Fibroblast of the conjunctiva (primary cell): ENCODE measurements at regions not wholly inside any gene's neighbourhood (a gene's known extent, or its start where the extent isn't known, plus 50 kb on each side); places are given as distances from the start of the nearest gene placed in this dataset.

Experiments used
- DNase-seq: peaks from one replicate; pipeline ENCODE4 v3.0.0-alpha.2; 2010; ENCODE audit warnings: low read depth

DNA sequence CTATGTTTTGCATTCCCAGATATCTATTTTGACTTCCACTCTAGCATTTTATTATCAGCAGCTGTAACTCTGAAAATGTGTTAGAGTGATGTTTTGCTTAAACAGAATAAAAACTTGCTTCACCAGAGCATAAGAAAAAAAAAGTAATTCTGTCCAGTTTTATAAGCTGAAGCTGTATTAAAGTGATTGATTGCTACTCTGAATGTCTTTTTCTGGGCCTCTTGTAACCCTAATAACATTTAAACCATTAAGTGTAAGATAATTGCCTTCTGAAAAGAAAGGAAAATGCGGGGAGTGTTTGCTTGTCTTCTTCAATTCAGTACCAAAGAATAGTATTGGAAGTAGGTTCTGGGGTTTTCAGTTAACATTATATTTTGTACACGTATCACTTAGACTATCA, 57.9 kb upstream of the UBE2E1 start:
- DNase-seq = no peak

DNA sequence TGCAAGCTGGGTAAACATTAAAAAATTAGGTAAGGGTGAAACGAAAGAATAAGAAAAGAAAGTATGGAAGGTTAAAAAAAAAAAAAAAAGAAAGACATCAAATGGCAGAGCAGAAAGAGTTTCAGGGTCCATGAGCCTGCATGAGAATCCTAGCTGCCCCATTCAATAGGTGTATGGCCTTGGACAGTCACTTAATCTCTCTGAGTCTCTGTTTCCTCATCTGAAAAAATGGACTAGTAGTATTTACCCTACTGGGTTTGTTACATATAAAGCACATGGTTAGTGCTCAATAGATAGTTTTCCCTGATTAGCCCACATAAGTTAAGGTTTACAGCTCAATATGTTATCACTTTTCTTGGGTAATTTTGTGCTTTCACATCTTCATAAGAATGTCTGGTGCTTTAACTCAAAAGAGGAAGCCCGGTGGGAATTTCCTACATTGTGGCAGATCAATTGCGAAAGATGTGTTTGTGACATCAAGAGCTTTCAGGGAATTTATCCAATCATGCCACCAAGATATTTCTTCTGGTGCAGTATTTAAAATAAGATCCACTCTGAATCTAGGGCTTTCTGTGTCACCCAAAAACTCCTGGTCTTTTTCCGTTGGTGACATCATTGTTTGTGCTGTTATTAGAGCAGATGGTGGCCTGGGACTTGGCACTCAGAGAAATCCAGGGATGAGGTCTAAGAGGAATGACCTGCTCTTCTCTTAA, 57.2 kb upstream of the UBE2E1 start:
- no peak for DNase-seq

DNA sequence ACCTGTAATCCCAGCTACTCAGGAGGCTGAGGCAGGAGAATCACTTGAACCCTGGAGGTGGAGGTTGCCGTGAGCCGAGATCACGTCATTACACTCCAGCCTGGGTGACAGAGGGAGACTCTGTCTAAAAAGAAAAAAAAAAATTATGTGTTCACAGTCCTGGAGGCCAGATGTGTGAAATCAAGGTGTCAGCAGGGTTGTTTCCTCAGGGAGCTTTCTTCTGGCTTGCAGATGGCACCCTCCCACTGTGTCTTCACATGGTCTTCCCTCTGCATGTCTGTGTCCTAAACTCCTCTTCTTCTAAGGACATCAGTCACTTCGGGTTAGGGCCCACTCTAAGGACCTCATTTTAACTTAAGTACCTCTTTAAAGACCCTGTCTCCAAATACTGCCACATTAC, 56.1 kb upstream of the UBE2E1 start:
- DNase-seq = no peak

DNA sequence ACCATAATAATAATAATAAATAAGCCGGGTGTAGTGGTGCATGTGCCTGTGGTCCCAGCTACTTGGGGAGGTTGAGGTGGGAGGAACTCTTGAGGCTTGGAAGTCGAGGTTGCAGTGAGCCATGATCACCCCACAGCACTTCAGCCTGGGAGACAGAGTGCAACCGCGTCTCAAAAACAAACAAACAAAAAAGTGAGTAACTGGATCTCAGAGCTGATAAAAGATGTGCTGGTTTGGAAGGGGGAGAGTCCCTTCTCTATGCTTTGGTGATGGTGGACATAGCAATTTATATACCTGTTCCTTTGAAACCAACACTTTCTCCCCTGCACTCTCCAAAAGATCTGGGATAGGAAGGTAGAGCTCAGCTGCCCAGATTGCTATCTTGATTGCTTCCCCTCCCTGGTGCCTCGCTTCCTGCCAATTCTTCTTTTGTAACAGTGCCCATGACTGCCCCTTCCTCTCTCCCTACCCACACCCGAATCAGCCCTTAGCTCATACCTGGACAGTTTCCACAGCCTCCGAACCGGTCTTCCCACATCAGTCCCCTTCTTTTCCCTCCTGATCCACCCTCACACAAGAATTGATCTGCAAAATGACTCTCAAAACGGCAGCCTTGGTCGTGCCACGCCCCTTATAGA, 55.1 kb upstream of the UBE2E1 start:
- no peak for DNase-seq

DNA sequence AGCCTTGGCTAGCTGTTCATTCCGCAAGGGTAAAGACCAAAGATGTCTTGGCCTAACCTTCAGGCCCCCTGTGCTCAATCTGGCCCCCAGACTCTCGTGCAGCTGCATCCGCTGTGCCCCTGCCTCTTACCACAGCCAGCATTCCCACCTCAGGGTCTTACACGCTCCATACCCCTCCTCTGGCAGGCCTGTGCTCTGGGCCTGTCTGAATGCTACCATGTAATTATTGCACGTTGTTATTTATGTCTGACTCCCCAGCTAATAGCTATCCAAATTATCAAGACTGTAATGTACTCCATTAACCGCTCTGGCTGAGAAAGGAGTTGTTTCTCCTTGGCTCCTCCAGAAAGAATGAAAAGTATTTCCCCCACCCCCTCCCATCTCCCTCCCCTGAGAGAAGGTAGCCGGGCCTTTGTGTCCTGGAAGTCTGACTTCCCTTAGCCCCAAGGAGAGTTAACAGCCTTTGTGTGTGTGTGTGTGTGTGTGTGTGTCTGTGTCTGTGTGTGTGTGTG, 54.5 kb upstream of the UBE2E1 start:
- DNase-seq = no peak

DNA sequence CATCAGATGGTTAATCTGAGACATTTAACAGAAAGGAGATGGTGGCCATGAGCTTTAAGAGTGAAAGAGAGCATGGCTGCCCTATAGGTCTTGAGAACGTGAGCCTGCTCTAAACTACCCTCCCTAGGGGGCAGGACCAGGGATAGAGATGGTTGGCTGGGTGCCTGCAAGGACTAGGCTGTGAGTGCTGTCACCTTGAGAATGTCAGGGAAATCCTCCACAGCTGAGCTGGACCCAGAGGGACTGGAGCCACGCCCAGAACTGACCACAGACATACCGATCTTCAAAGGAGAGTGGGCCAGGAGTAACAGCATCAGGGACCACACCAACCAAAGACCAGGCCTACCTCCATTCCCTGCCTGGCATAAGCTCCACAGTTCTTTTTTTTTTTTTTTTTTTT, 53.6 kb upstream of the UBE2E1 start:
- DNase-seq = no peak

DNA sequence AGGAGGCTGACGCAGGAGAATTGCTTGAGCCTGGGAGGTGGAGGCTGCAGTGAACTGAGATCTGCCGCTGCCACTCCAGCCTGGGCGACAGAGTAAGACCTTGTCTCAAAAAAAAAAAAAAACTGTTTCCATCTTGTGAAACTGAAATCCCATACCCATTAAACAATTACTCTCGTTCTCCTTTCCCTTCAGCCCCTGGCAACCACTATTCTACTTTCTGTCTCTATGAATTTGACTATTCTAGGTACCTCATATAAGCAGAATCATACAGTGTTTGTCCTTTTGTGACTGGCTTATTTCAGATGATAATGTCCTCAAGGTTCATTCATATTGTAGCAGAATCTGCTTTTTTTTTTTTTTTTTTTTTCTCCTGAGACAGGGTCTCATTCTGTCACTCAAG, 51.5 kb upstream of the UBE2E1 start:
- DNase-seq = no peak
